Suppressor macrophage (primary cell): ENCODE measurements at regions not wholly inside any gene's neighbourhood (a gene's known extent, or its start where the extent isn't known, plus 50 kb on each side); places are given as distances from the start of the nearest gene placed in this dataset.
"Not testable (repeated sequence)": the region's sequence is repeated elsewhere in the genome, so short reads cannot be mapped to it uniquely, and the experiment has no call there.

Experiments
- DNase-seq, 4 experiments: peaks; one replicate each; pipeline ENCODE4 v3.0.0-alpha.2; 2020 to 2022

DNA sequence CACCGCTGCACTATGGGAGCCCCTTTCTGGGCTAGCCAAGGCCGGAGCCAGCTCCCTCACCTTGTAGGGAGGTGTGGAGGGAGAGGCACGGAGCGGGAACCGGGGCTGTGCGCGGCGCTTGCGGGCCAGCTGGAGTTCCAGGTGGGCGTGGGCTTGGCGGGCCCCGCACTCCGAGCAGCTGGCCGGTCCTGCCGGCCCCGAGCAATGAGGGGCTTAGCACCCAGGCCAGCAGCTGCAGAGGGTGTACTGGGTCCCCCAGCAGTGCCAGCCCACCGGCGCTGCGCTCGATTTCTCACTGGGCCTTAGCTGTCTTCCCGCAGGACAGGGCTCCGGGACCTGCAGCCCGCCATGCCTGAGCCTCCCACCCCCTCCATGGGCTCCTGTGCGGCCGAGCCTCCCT is 53.3 kb upstream of the NID2 start:
- DNase-seq, result not testable (repeated sequence)

- no peak for DNase-seq
Measured at GRCh38 chr14:52121441-52121840, 52.6 kb upstream of the NID2 start.

DNA sequence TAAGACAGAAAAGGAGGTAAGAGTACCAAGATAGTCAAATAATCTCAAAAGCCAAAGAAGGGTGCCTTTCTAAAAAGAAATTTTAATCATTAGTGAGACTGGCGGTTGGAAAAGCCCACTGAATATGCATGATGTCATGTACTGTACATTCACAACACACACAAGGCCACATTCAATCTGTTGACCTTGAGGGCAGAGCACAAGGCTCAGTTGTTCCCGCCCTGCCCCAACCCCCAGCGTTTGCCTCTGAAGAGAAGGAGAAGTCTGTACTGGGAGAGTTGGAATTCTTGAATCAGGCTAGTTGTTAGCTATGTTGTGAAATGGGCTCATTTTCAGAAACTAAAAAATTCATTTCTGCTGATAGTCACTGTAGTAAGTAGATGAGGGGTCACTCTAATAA is 50.2 kb upstream of the NID2 start:
- DNase-seq, result no peak
